Neural cell (in vitro differentiated cells): ENCODE measurements at regions not wholly inside any gene's neighbourhood (a gene's known extent, or its start where the extent isn't known, plus 50 kb on each side); places are given as distances from the start of the nearest gene placed in this dataset.

Experiments
- H2AFZ ChIP-seq: fragments of 200-600, 300-800 bp; sonication (generic), shearing (Covaris generic); 2 replicates; pipeline ENCODE4 v1.6.0; 2014; ENCODE audit warnings: low read depth, mild to moderate bottlenecking, antibody characterized with exemption, low read length, moderate library complexity
- H3F3A ChIP-seq: fragments of 200-600 bp; shearing (Covaris generic); 2 replicates; pipeline ENCODE4 v1.6.1; 2016; ENCODE audit warnings: mild to moderate bottlenecking, moderate library complexity, mixed read lengths, antibody characterized with exemption, low read length; ENCODE audit not compliant: insufficient read depth, poor library complexity, severe bottlenecking
- H3K27ac ChIP-seq: fragments of 200-600, 300-800 bp; sonication (generic), shearing (Covaris generic); 2 replicates; pipeline ENCODE4 v1.5.1; 2014; ENCODE audit warnings: mild to moderate bottlenecking, low read length, moderate library complexity
- H3K27me3 ChIP-seq: fragments of 300-800, 200-600 bp; sonication (generic), shearing (Covaris generic); 2 replicates; pipeline ENCODE4 v1.6.0; 2014; ENCODE audit warnings: mild to moderate bottlenecking, low read depth, low read length, moderate library complexity; ENCODE audit not compliant: insufficient read depth
- H3K36me3 ChIP-seq: fragments of 300-800, 200-600 bp; sonication (generic), shearing (Covaris generic); 2 replicates; pipeline ENCODE4 v1.5.1; 2014; ENCODE audit warnings: mild to moderate bottlenecking, antibody characterized with exemption, low read length, moderate library complexity; ENCODE audit not compliant: insufficient read depth
- H3K4me2 ChIP-seq: fragments of 300-800, 200-600 bp; sonication (generic), shearing (Covaris generic); 2 replicates; pipeline ENCODE4 v1.6.0; 2014; ENCODE audit warnings: mild to moderate bottlenecking, low read length
- H3K4me3 ChIP-seq: fragments of 300-800, 200-600 bp; sonication (generic), shearing (Covaris generic); 2 replicates; pipeline ENCODE4 v1.5.1; 2014; ENCODE audit warnings: mild to moderate bottlenecking, low read length, moderate library complexity
- H3K79me2 ChIP-seq: fragments of 200-600 bp; shearing (Covaris generic); replicated peaks from 2 replicates; pipeline ENCODE4 v1.6.0; 2014; ENCODE audit warnings: mild to moderate bottlenecking, low read length, moderate library complexity; ENCODE audit not compliant: insufficient read depth
- H3K9ac ChIP-seq: fragments of 300-800, 200-600 bp; sonication (generic), shearing (Covaris generic); 2 replicates; pipeline ENCODE4 v1.6.1; 2016; ENCODE audit warnings: mild to moderate bottlenecking, low read length, mixed read lengths
- H3K9me2 ChIP-seq: fragments of 200-600 bp; shearing (Covaris generic); 2 replicates; pipeline ENCODE4 v1.6.1; 2016; ENCODE audit warnings: mild to moderate bottlenecking, low read length, mixed read lengths; ENCODE audit not compliant: insufficient read depth
- H3K9me3 ChIP-seq: fragments of 200-600, 300-800 bp; sonication (generic), shearing (Covaris generic); 2 replicates; pipeline ENCODE4 v1.6.1; 2016; ENCODE audit warnings: mild to moderate bottlenecking, mixed run types, low read length, moderate library complexity, mixed read lengths
- H4K20me1 ChIP-seq: fragments of 200-600 bp; shearing (Covaris generic); 2 replicates; pipeline ENCODE4 v1.6.1; 2016; ENCODE audit warnings: mild to moderate bottlenecking, mixed run types; ENCODE audit not compliant: insufficient read depth
- CTCF ChIP-seq: fragments of 450-650 bp; IDR thresholded peaks from 2 replicates; pipeline ENCODE4 v1.5.1; 2014; ENCODE audit warnings: antibody characterized with exemption, mild to moderate bottlenecking, moderate library complexity; ENCODE audit not compliant: poor library complexity, severe bottlenecking
- EP300 ChIP-seq: fragments of 450-650 bp; conservative IDR thresholded peaks from 2 replicates; pipeline ENCODE4 v1.6.1; 2014; ENCODE audit warnings: antibody characterized with exemption, mild to moderate bottlenecking, moderate library complexity; ENCODE audit not compliant: poor library complexity, severe bottlenecking
- EZH2 ChIP-seq: fragments of 200-600, 300-800 bp; shearing (Covaris generic), sonication (generic); IDR thresholded peaks from 2 replicates; pipeline ENCODE4 v1.6.1; 2014; ENCODE audit warnings: antibody characterized with exemption, low read length, borderline replicate concordance, mild to moderate bottlenecking; ENCODE audit not compliant: insufficient read depth, poor library complexity, severe bottlenecking
- MXI1 ChIP-seq: fragments of 450-650 bp; conservative IDR thresholded peaks from 2 replicates; pipeline ENCODE4 v1.6.1; 2014; ENCODE audit warnings: antibody characterized with exemption, mild to moderate bottlenecking; ENCODE audit not compliant: poor library complexity, severe bottlenecking
- POLR2AphosphoS5 ChIP-seq: IDR thresholded peaks from 2 replicates; pipeline ENCODE4 v1.6.1; 2012
- RAD21 ChIP-seq: fragments of 450-650 bp; conservative IDR thresholded peaks from 2 replicates; pipeline ENCODE4 v1.6.1; 2014; ENCODE audit warnings: antibody characterized with exemption, mild to moderate bottlenecking, moderate library complexity
- REST ChIP-seq: IDR thresholded peaks from 2 replicates; pipeline ENCODE4 v1.6.1; 2012; ENCODE audit warnings: borderline replicate concordance
- SMC3 ChIP-seq: fragments of 450-650 bp; conservative IDR thresholded peaks from 2 replicates; pipeline ENCODE4 v1.6.1; 2014; ENCODE audit warnings: antibody characterized with exemption, mild to moderate bottlenecking, moderate library complexity; ENCODE audit not compliant: poor library complexity
- TAF1 ChIP-seq: IDR thresholded peaks from 2 replicates; pipeline ENCODE4 v1.6.1; 2012; ENCODE audit warnings: low read depth

GRCh38 chr5:3417376-3417943 is 178.2 kb upstream of the IRX1 start:
- Histone ChIP-seq H3K9me2 (no peaks in the 10 kb centered on the region), H3K4me3 (no peak overlapping the region)
- TF ChIP-seq EZH2 = no peak

GRCh38 chr5:3414371-3414770 is 181.3 kb upstream of the IRX1 start:
- Histone ChIP-seq H3K9me2 (no peaks in the 10 kb centered on the region), H3K9me3 (no peaks in the 10 kb centered on the region), H3K27ac (no peak overlapping the region), H3K9ac (no peak overlapping the region), H4K20me1 (no peaks in the 10 kb centered on the region), H3F3A (no peaks in the 10 kb centered on the region), H3K79me2 (no peaks in the 10 kb centered on the region), H3K36me3 (no peaks in the 10 kb centered on the region), H3K4me2 (no peak overlapping the region), H2AFZ (no peak overlapping the region), H3K27me3 (no peaks in the 10 kb centered on the region), H3K4me3 (no peak overlapping the region)
- TF ChIP-seq CTCF = no peak
- no peak for TF ChIP-seq MXI1
- no peak for TF ChIP-seq RAD21
- no peak for TF ChIP-seq EZH2
- no peak for TF ChIP-seq POLR2AphosphoS5
- TF ChIP-seq REST = no peak
- TF ChIP-seq EP300 = no peak
- TF ChIP-seq SMC3 = no peak
- TF ChIP-seq TAF1 = no peak

More at GRCh38 chr5:3417376-3417943, 178.2 kb upstream of the IRX1 start:
- Histone ChIP-seq H3K79me2 (no peaks in the 10 kb centered on the region), H3K27me3 (no peaks in the 10 kb centered on the region), H3F3A (no peaks in the 10 kb centered on the region), H3K9ac (no peak overlapping the region), H3K27ac (no peak overlapping the region), H2AFZ (no peak overlapping the region), H3K4me2 (no peak overlapping the region), H3K9me3 (no peaks in the 10 kb centered on the region), H4K20me1 (no peaks in the 10 kb centered on the region), H3K36me3 (no peaks in the 10 kb centered on the region)

GRCh38 chr5:3412146-3412545 is 183.5 kb upstream of the IRX1 start:
- TF ChIP-seq EZH2 (no peak), RAD21 (no peak), TAF1 (no peak), SMC3 (no peak), MXI1 (no peak), EP300 (no peak), POLR2AphosphoS5 (no peak), REST (no peak), CTCF (no peak)
- H3K27ac ChIP-seq = no peak overlapping the region
- H3K36me3 ChIP-seq = no peaks in the 10 kb centered on the region
- no peak overlapping the region for H2AFZ ChIP-seq
- no peak overlapping the region for H3K4me3 ChIP-seq
- H3K9me2 ChIP-seq = no peaks in the 10 kb centered on the region
- H4K20me1 ChIP-seq = no peaks in the 10 kb centered on the region
- no peak overlapping the region for H3K4me2 ChIP-seq
- H3K79me2 ChIP-seq = no peaks in the 10 kb centered on the region
- H3K9ac ChIP-seq = no peak overlapping the region
- H3F3A ChIP-seq = no peaks in the 10 kb centered on the region
- H3K9me3 ChIP-seq = no peaks in the 10 kb centered on the region
- no peaks in the 10 kb centered on the region for H3K27me3 ChIP-seq
